ENCODE measurements at regions not wholly inside any gene's neighbourhood (a gene's known extent, or its start where the extent isn't known, plus 50 kb on each side); places are given as distances from the start of the nearest gene placed in this dataset.

DNA sequence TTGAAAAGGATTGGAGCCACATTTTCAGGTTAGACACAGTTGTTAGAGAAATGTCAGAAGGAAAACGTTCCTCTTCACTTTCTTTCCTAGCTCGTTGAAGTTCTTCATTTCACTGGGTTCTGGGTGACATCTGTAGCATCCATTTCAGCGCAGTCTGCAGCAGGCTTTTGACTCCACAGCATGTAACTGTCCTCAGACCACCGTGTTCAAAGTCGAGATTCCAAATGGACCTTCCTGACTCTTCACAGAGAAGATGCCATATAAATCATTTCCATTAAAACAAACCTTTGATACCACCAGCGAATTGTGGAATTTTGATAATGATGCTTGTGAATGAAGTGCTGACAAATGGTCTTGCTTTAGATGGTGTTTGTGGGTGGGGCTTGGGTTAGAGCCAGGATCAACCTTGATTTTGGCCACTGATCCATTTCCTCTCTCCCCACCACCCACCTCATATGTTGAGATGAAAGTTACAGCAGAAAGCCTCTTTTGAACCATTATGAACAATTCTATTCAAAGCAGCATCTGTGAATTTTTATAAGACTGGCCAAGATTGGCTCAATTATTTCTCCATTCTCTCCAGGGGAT is 185.3 kb upstream of the PREP start:
- TF ChIP-seq, protein P1, sequence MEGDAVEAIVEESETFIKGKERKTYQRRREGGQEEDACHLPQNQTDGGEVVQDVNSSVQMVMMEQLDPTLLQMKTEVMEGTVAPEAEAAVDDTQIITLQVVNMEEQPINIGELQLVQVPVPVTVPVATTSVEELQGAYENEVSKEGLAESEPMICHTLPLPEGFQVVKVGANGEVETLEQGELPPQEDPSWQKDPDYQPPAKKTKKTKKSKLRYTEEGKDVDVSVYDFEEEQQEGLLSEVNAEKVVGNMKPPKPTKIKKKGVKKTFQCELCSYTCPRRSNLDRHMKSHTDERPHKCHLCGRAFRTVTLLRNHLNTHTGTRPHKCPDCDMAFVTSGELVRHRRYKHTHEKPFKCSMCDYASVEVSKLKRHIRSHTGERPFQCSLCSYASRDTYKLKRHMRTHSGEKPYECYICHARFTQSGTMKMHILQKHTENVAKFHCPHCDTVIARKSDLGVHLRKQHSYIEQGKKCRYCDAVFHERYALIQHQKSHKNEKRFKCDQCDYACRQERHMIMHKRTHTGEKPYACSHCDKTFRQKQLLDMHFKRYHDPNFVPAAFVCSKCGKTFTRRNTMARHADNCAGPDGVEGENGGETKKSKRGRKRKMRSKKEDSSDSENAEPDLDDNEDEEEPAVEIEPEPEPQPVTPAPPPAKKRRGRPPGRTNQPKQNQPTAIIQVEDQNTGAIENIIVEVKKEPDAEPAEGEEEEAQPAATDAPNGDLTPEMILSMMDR (conservative IDR thresholded peaks at IDR 0.05; ENCODE audit: low read length): no peak
- TF ChIP-seq EZH2phosphoT487 (IDR thresholded peaks at IDR 0.05; ENCODE audit: borderline replicate concordance, low read depth, low read length): no peak

Data from OCI-LY7 (cell line).